ENCODE measurements at regions not wholly inside any gene's neighbourhood (a gene's known extent, or its start where the extent isn't known, plus 50 kb on each side); places are given as distances from the start of the nearest gene placed in this dataset.

DNA sequence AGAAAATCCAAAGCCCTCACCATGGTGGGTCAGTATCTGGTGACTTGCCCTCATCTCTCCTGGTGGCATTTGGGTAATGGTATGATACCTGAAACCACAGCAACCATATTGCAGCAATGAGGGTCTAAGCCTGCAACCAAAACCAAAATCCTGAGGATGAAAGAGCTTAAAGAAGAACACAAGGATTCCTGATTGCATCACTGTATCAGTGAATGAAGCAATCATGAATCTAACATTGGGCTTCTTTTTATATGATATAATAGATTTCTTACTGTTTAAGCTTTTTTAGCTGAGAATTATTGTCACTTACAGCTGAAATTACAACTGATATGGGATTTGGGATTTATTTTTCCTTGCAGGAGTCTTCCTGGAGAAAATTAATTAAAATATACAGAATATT, 269.9 kb downstream of the MEF2C start:
- ATAC-seq, result no peak

DNA sequence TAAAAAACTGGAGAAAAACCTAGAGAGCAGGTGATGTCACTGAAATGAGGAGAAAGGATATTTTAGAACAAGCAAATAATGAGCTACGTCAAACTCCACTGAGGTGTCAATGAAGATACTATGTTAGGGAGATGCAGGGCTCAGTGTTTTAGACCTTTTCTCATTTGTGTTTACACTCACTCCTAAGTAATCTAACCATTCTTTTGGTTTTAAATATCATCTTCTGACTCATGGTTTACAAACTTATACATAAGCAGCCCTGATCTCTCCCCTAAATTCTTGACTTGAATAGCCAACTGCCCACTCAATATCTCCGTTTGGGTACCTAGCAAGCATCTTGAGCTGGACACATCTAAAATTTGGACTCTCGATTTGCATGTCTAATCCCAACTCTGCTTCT, 272.4 kb downstream of the MEF2C start:
- no peak for ATAC-seq

More for the DNA sequence above, 269.9 kb downstream of the MEF2C start:
- TF ChIP-seq GLIS3 (CRISPR knock-in tag; IDR thresholded peaks at IDR 0.05) (no peak), TOX (CRISPR knock-in tag; IDR thresholded peaks at IDR 0.05; ENCODE audit: borderline replicate concordance) (no peak), BACH2 (CRISPR knock-in tag; IDR thresholded peaks at IDR 0.05; ENCODE audit: borderline replicate concordance) (no peak), ARNTL (CRISPR knock-in tag; IDR thresholded peaks at IDR 0.05; ENCODE audit: borderline replicate concordance, low read depth) (no peak)
- TF ChIP-seq, protein P1, sequence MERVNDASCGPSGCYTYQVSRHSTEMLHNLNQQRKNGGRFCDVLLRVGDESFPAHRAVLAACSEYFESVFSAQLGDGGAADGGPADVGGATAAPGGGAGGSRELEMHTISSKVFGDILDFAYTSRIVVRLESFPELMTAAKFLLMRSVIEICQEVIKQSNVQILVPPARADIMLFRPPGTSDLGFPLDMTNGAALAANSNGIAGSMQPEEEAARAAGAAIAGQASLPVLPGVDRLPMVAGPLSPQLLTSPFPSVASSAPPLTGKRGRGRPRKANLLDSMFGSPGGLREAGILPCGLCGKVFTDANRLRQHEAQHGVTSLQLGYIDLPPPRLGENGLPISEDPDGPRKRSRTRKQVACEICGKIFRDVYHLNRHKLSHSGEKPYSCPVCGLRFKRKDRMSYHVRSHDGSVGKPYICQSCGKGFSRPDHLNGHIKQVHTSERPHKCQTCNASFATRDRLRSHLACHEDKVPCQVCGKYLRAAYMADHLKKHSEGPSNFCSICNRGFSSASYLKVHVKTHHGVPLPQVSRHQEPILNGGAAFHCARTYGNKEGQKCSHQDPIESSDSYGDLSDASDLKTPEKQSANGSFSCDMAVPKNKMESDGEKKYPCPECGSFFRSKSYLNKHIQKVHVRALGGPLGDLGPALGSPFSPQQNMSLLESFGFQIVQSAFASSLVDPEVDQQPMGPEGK (CRISPR knock-in tag; IDR thresholded peaks at IDR 0.05; ENCODE audit: borderline replicate concordance), result no peak

DNA sequence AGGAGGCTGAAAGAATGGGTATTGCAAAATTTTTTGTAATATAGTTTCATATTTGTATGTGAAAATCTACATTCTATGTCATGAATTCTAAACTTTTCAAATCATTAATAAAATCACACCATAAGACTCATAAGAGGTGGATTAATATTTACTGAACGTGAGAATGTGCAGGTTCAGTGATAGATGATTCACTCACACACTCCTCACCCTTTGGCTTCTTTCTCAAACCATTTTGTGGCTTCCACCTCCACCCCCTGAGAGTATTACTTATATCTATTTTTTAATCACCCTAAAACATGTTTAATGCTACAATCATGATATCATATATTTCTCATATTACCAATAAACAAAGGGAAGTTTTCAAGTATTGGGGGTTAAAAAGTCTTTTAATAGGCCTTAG, 275.5 kb downstream of the MEF2C start:
- ATAC-seq, result no peak
- TF ChIP-seq, protein P2, sequence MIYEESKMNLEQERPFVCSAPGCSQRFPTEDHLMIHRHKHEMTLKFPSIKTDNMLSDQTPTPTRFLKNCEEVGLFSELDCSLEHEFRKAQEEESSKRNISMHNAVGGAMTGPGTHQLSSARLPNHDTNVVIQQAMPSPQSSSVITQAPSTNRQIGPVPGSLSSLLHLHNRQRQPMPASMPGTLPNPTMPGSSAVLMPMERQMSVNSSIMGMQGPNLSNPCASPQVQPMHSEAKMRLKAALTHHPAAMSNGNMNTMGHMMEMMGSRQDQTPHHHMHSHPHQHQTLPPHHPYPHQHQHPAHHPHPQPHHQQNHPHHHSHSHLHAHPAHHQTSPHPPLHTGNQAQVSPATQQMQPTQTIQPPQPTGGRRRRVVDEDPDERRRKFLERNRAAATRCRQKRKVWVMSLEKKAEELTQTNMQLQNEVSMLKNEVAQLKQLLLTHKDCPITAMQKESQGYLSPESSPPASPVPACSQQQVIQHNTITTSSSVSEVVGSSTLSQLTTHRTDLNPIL (CRISPR knock-in tag; IDR thresholded peaks at IDR 0.05; ENCODE audit: low read depth), result no peak
- no peak for TF ChIP-seq PPARA (CRISPR knock-in tag; IDR thresholded peaks at IDR 0.05; ENCODE audit: borderline replicate concordance)
- no peak for TF ChIP-seq ISL1 (CRISPR knock-in tag; IDR thresholded peaks at IDR 0.05)
- TF ChIP-seq CSDC2 (CRISPR knock-in tag; IDR thresholded peaks at IDR 0.05), result no peak
- TF ChIP-seq TCF4 (CRISPR knock-in tag; IDR thresholded peaks at IDR 0.05; ENCODE audit: borderline replicate concordance), result no peak
- TF ChIP-seq TOX (CRISPR knock-in tag; IDR thresholded peaks at IDR 0.05; ENCODE audit: borderline replicate concordance), result no peak
- no peak for TF ChIP-seq GLIS3 (CRISPR knock-in tag; IDR thresholded peaks at IDR 0.05)
- TF ChIP-seq, protein P3, sequence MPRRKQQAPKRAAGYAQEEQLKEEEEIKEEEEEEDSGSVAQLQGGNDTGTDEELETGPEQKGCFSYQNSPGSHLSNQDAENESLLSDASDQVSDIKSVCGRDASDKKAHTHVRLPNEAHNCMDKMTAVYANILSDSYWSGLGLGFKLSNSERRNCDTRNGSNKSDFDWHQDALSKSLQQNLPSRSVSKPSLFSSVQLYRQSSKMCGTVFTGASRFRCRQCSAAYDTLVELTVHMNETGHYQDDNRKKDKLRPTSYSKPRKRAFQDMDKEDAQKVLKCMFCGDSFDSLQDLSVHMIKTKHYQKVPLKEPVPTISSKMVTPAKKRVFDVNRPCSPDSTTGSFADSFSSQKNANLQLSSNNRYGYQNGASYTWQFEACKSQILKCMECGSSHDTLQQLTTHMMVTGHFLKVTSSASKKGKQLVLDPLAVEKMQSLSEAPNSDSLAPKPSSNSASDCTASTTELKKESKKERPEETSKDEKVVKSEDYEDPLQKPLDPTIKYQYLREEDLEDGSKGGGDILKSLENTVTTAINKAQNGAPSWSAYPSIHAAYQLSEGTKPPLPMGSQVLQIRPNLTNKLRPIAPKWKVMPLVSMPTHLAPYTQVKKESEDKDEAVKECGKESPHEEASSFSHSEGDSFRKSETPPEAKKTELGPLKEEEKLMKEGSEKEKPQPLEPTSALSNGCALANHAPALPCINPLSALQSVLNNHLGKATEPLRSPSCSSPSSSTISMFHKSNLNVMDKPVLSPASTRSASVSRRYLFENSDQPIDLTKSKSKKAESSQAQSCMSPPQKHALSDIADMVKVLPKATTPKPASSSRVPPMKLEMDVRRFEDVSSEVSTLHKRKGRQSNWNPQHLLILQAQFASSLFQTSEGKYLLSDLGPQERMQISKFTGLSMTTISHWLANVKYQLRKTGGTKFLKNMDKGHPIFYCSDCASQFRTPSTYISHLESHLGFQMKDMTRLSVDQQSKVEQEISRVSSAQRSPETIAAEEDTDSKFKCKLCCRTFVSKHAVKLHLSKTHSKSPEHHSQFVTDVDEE (CRISPR knock-in tag; IDR thresholded peaks at IDR 0.05), result no peak
- TF ChIP-seq BACH2 (CRISPR knock-in tag; IDR thresholded peaks at IDR 0.05; ENCODE audit: borderline replicate concordance), result no peak
- TF ChIP-seq, protein P1 (CRISPR knock-in tag; IDR thresholded peaks at IDR 0.05; ENCODE audit: borderline replicate concordance), result no peak

More for the DNA sequence above, 272.4 kb downstream of the MEF2C start:
- TF ChIP-seq, protein P2 (CRISPR knock-in tag; IDR thresholded peaks at IDR 0.05; ENCODE audit: low read depth), result no peak
- TF ChIP-seq, protein P4, sequence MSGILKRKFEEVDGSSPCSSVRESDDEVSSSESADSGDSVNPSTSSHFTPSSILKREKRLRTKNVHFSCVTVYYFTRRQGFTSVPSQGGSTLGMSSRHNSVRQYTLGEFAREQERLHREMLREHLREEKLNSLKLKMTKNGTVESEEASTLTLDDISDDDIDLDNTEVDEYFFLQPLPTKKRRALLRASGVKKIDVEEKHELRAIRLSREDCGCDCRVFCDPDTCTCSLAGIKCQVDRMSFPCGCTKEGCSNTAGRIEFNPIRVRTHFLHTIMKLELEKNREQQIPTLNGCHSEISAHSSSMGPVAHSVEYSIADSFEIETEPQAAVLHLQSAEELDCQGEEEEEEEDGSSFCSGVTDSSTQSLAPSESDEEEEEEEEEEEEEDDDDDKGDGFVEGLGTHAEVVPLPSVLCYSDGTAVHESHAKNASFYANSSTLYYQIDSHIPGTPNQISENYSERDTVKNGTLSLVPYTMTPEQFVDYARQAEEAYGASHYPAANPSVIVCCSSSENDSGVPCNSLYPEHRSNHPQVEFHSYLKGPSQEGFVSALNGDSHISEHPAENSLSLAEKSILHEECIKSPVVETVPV (CRISPR knock-in tag; IDR thresholded peaks at IDR 0.05), result no peak
- TF ChIP-seq ISL1 (CRISPR knock-in tag; IDR thresholded peaks at IDR 0.05) (no peak), ESRRG (CRISPR knock-in tag; IDR thresholded peaks at IDR 0.05) (no peak), OSR1 (CRISPR knock-in tag; IDR thresholded peaks at IDR 0.05) (no peak), ZFP30 (CRISPR knock-in tag; IDR thresholded peaks at IDR 0.05) (no peak), SNAI2 (CRISPR knock-in tag; IDR thresholded peaks at IDR 0.05) (no peak), PPARA (CRISPR knock-in tag; IDR thresholded peaks at IDR 0.05; ENCODE audit: borderline replicate concordance) (no peak), TOX (CRISPR knock-in tag; IDR thresholded peaks at IDR 0.05; ENCODE audit: borderline replicate concordance) (no peak), ZFP3 (CRISPR knock-in tag; IDR thresholded peaks at IDR 0.05) (no peak), BACH2 (CRISPR knock-in tag; IDR thresholded peaks at IDR 0.05; ENCODE audit: borderline replicate concordance) (no peak), TCF4 (CRISPR knock-in tag; IDR thresholded peaks at IDR 0.05; ENCODE audit: borderline replicate concordance) (no peak), ZNF70 (CRISPR knock-in tag; IDR thresholded peaks at IDR 0.05) (no peak)
- TF ChIP-seq, protein P1 (CRISPR knock-in tag; IDR thresholded peaks at IDR 0.05; ENCODE audit: borderline replicate concordance), result no peak
- TF ChIP-seq, protein P3 (CRISPR knock-in tag; IDR thresholded peaks at IDR 0.05), result no peak
